ENCODE measurements at regions not wholly inside any gene's neighbourhood (a gene's known extent, or its start where the extent isn't known, plus 50 kb on each side); places are given as distances from the start of the nearest gene placed in this dataset.

GRCh38 chr2:126781206-126781605 lies 117.5 kb upstream of the TEX51 start:
- TF ChIP-seq CTCF (IDR thresholded peaks at IDR 0.05; ENCODE audit: low read depth, low read length) (no peak), MYC (IDR thresholded peaks at IDR 0.05; ENCODE audit: low read depth, low read length) (no peak), POLR2A (IDR thresholded peaks at IDR 0.05; ENCODE audit: extremely low read depth, insufficient read length) (no peak)
